Left lung (tissue), 4 donors: ENCODE measurements at regions not wholly inside any gene's neighbourhood (a gene's known extent, or its start where the extent isn't known, plus 50 kb on each side); places are given as distances from the start of the nearest gene placed in this dataset.

Experiments
- ATAC-seq: fragments of 200-7000 bp; cut with Tn5 transposase; one replicate; pipeline ENCODE4 v1.9.1; 2020; ENCODE audit warnings: moderate library complexity
- DNase-seq, 4 donors: peaks; one replicate each; pipeline ENCODE4 v3.0.0-alpha.2; 2013 to 2020
- H3K27ac ChIP-seq, 2 donors: fragments of 200-600 bp; sonication (generic) in 1 of 2; one replicate each; pipeline versions ENCODE4 v1.5.0 to v1.8.0; 2020 to 2021
- H3K27me3 ChIP-seq, 2 donors: fragments of 200-600 bp; sonication (generic) in 1 of 2; one replicate each; pipeline versions ENCODE4 v1.5.0 to v1.8.0; 2020 to 2021
- H3K36me3 ChIP-seq, 2 donors: fragments of 200-600 bp; sonication (generic) in 1 of 2; one replicate each; pipeline versions ENCODE4 v1.5.0 to v1.8.0; 2020 to 2021
- H3K4me1 ChIP-seq, 2 donors: fragments of 200-600 bp; one replicate each; pipeline ENCODE4 v1.8.0; 2021
- H3K4me3 ChIP-seq, 2 donors: fragments of 200-600 bp; sonication (generic) in 1 of 2; one replicate each; pipeline versions ENCODE4 v1.5.0 to v1.8.0; 2020 to 2021; ENCODE audit warnings: mild to moderate bottlenecking in 1 of 2
- H3K9me3 ChIP-seq, 2 donors: fragments of 200-600 bp; sonication (generic) in 1 of 2; one replicate each; pipeline versions ENCODE4 v1.5.0 to v1.8.0; 2020 to 2021
- intact Hi-C, 2 donors: fragments of 100-400 bp; cut with DNase I; formaldehyde crosslinking; loops; one replicate each; pipeline versions ENCODE4 v1.11.2 to v1.14.2; 2022
- TF ChIP-seq, protein P1 (sequence below), 2 donors: fragments of 200-600 bp; sonication (generic) in 1 of 2; IDR thresholded peaks; one replicate each; pipeline versions ENCODE4 v1.5.0 to v1.8.0; 2021; ENCODE audit warnings: antibody characterized with exemption in 2 of 2
- donor health status: DM: no; HTN: yes; CAD: no.
- donor health status: DM: no; HTN: no; CAD: no.

DNA sequence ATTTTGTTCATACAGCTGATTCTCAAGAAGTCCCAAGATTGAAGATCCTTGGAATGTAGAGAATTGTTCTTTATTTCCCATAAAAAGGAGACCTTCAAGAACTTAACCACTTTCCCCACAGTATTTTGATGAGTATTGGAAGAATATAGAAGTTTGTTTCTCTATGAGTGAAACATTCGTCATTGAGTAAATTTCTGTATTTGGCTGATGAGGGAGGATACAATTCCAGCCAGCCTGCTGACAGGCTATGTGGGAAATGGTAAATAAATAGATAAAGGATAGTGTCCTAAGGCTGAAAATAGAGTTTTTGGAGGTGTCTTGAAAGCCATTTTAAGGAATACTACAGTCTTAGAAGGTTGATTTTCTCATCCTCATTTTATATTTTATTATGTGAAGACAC, 1076.1 kb downstream of the ROBO2 start:
- H3K4me3 ChIP-seq = no peak overlapping the region
- no peak overlapping the region for H3K27ac ChIP-seq
- ATAC-seq (no peak), DNase-seq (no peak)
- no peaks in the 10 kb centered on the region for H3K9me3 ChIP-seq
- intact Hi-C loops = no loop called here
- no peaks in the 10 kb centered on the region for H3K4me1 ChIP-seq
- H3K36me3 ChIP-seq = no peaks in the 10 kb centered on the region
- no peaks in the 10 kb centered on the region for H3K27me3 ChIP-seq
- TF ChIP-seq, protein P1, sequence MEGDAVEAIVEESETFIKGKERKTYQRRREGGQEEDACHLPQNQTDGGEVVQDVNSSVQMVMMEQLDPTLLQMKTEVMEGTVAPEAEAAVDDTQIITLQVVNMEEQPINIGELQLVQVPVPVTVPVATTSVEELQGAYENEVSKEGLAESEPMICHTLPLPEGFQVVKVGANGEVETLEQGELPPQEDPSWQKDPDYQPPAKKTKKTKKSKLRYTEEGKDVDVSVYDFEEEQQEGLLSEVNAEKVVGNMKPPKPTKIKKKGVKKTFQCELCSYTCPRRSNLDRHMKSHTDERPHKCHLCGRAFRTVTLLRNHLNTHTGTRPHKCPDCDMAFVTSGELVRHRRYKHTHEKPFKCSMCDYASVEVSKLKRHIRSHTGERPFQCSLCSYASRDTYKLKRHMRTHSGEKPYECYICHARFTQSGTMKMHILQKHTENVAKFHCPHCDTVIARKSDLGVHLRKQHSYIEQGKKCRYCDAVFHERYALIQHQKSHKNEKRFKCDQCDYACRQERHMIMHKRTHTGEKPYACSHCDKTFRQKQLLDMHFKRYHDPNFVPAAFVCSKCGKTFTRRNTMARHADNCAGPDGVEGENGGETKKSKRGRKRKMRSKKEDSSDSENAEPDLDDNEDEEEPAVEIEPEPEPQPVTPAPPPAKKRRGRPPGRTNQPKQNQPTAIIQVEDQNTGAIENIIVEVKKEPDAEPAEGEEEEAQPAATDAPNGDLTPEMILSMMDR (IDR thresholded peaks at IDR 0.05) = no peak

DNA sequence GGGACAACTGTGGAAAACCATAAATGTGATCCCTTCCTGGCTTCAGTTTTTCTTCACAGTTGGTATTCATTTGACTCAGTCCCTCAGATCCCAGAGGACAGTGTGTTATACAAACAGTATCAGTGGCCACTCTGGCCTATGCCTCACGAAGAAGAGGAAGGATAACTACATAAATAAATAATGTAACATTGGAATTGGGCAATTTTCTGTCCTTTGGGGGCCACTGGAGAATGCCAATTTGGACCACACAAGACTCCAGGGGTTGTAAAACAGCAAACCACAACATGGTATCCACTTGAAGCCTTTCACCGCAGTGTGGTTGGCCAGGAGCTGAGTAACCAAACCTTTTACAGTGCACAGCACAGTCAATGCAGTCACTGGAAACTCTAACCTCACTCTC, 1077.0 kb downstream of the ROBO2 start:
- intact Hi-C loops = no loop called here
- no peaks in the 10 kb centered on the region for H3K36me3 ChIP-seq
- H3K9me3 ChIP-seq = no peaks in the 10 kb centered on the region
- no peak overlapping the region for H3K4me3 ChIP-seq
- DNase-seq (no peak), ATAC-seq (no peak)
- TF ChIP-seq, protein P1 (IDR thresholded peaks at IDR 0.05) = no peak
- no peak overlapping the region for H3K27ac ChIP-seq
- no peaks in the 10 kb centered on the region for H3K27me3 ChIP-seq
- H3K4me1 ChIP-seq = no peaks in the 10 kb centered on the region

GRCh38 chr3:78123058-78123457, 1083.2 kb downstream of the ROBO2 start:
- Histone ChIP-seq H3K4me3 (no peak overlapping the region), H3K27me3 (no peaks in the 10 kb centered on the region), H3K4me1 (no peaks in the 10 kb centered on the region), H3K27ac (no peak overlapping the region), H3K9me3 (peaks cover 0 to 7% of the 10 kb centered on the region in 2 donors), H3K36me3 (no peaks in the 10 kb centered on the region)
- intact Hi-C loops = no loop called here
- no peak for DNase-seq
- TF ChIP-seq, protein P1 (IDR thresholded peaks at IDR 0.05) = no peak
- no peak for ATAC-seq

DNA sequence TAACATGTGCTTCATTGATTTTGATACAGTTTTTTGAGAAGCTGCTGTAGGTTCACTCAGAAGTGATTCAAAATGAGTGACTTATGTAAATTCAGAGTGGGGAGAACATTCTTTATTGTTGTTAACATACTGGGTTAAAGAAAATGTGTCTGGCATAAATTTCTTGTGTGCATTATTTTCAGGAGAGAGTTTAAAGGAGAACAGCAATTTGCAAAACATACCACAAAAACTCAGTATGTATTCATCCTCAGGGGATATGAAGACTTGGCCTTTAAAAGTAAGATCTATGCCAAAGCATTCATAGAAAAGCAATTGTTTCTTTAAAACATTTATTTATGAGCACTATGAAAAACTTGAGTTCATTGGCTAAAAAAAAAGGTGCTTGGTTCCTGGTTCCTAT, 1089.8 kb downstream of the ROBO2 start:
- no peaks in the 10 kb centered on the region for H3K4me1 ChIP-seq
- no peaks in the 10 kb centered on the region for H3K27me3 ChIP-seq
- no peak overlapping the region for H3K27ac ChIP-seq
- no peak overlapping the region for H3K4me3 ChIP-seq
- H3K36me3 ChIP-seq = no peaks in the 10 kb centered on the region
- peaks cover 0 to 3% of the 10 kb centered on the region in 2 donors for H3K9me3 ChIP-seq
- DNase-seq (no peak), ATAC-seq (no peak)
- intact Hi-C loops = no loop called here
- TF ChIP-seq, protein P1 (IDR thresholded peaks at IDR 0.05) = no peak

DNA sequence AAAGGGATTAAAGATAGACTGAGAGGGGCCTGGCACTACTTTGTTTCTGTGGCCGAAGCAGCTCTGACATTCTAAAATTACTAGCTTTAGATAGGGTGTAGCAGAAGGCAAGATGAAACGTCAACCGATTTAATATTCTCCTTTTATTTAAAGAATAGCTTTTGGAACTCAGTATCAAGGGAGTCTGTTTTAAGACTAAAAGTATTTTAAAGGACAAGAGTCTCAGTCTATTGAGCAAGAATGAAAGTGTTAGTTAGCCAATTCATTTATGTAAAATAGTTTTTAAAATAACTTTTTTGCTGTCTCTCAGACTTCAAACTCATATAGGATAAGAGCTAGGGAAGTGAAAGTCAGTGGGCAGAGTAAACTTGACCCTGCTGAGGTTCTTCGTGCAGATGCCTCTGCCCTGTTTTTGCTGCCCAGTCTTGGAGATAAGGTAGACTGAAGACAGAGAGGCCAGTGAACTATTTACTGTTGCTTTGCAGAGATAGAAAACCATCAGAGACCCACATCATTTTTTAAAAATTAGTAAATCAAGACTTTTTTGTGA, 1090.9 kb downstream of the ROBO2 start:
- DNase-seq (no peak), ATAC-seq (no peak)
- Histone ChIP-seq H3K4me3 (no peak overlapping the region), H3K27ac (no peak overlapping the region), H3K36me3 (no peaks in the 10 kb centered on the region), H3K9me3 (peaks cover 0 to 3% of the 10 kb centered on the region in 2 donors), H3K27me3 (no peaks in the 10 kb centered on the region), H3K4me1 (no peaks in the 10 kb centered on the region)
- intact Hi-C loops = no loop called here
- TF ChIP-seq, protein P1 (IDR thresholded peaks at IDR 0.05) = no peak
